T1000 (cell line): ENCODE measurements at regions not wholly inside any gene's neighbourhood (a gene's known extent, or its start where the extent isn't known, plus 50 kb on each side); places are given as distances from the start of the nearest gene placed in this dataset.

Experiments used
- DNase-seq: peaks from one replicate; lab custom pipeline; 2025; ENCODE audit warnings: mixed read lengths; lab: John Stamatoyannopoulos, UW

DNA sequence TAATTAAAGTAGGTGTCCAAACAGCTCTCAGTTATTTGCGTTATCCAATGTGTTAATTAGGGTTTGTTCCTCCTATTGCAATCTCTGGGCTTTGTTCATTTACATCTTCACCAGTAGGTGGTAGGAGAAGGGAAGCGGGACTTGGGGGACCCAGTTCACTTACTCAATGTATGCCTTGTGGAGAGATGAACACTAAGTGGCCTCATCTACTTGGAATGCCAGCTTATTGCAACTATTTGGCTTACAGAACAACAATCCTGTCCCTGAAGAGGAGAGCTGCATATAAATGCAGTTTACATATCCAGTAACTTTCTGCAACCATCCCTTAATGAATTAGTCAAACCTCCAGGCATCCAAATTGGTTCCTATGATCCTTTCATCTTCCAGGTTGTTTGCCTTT lies 417.1 kb upstream of the CCDC196 start:
- DNase-seq, result no peak

GRCh38 chr14:66069830-66070541 lies 416.2 kb upstream of the CCDC196 start:
- no peak for DNase-seq

DNA sequence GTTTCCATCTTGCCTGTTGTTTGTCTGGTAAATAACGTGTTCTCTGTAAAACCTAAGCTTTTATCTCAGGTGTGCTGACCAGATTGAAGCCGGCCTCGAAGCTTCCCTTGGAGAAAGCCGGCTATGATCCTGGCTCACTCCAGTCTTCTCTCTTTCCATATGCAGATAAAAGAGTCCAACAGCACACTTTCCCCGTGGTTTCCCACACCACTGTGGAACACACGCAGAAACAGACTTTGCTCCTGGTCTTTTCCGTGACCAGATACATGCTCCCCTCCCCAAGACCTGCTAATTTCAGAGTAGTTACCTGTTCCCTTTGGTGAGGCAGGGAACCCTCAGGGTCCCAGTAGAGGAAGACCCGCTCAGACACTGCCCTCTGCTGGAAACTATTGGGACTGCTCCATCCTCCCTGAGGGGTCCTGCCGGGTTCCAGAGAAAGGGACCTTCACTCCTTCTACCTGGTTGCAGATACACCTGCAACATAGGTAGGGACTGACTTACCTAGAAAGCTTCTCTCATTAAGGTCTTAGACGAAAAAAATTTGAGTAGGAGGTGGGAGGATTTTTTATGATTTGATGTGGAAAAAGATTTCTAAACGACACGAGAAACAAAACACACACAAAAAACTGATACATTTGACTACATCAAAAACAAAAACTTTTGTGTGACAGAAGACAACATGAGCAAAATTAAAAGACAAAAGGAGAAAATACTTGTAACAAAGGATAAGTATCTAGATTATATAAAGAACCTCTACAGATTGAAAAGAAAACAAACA lies 415.4 kb upstream of the CCDC196 start:
- no peak for DNase-seq

DNA sequence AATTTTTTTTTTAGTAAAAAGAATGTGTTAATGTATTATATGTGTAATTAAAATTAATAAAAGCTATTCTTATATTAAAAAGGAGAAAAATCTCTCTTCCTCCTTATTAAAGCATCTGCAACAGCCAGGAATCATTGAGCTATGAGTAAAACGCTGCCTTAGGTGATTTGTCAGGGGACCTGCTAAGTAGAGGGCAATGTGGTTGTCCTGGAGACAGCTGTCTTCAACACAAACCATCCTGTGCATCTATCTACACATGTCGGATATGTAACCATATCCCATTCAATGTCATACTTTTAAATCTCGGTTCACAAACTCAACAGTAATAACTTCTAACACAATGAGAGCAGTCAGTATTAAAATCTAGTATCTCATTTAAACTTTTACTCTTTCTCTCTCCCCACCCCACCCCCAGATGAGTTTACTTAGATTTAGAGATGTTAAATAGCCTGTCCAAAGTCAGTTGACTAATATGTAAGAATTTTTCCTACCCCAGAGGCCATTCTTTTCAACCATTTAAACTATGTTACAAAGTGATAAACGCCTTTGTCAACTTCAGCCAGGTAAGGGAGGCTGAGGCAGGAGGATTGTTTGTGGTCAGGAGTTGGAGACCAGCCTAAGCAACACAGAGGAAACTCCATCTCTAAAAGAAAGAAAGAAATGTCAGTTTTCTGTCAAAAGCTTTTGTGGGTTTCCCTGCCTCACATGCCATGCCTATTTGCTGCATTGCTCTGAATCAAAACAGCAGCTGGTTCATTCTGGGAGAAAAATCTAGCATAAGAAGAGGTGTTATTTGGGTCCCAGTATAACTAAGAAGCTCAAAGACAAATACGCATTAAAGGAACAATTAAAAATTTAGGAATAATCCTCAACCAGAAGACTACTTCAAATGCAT lies 413.7 kb upstream of the CCDC196 start:
- DNase-seq, result no peak

GRCh38 chr14:66074537-66074936 lies 411.6 kb upstream of the CCDC196 start:
- no peak for DNase-seq

DNA sequence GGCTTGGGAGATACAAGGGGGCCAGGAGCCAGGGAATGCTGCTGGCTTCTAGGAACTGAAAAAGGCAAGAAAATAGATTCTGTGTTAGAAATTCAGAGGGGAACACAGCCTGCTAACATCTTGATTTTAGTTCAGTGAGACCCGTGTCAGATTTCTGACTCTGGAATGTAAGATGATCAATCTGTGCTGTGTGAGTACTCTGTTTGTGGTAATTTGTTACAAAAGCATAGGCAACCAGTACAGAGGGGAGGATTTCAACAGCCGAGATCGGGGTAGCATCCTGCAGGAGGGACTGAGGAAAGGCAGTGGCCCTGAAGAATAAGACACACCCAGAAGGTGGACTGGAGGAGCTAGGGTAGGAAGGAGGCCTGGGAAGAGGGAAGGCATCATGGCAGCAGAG lies 410.0 kb upstream of the CCDC196 start:
- no peak for DNase-seq

GRCh38 chr14:66078006-66078405 lies 408.2 kb upstream of the CCDC196 start:
- DNase-seq, result no peak

DNA sequence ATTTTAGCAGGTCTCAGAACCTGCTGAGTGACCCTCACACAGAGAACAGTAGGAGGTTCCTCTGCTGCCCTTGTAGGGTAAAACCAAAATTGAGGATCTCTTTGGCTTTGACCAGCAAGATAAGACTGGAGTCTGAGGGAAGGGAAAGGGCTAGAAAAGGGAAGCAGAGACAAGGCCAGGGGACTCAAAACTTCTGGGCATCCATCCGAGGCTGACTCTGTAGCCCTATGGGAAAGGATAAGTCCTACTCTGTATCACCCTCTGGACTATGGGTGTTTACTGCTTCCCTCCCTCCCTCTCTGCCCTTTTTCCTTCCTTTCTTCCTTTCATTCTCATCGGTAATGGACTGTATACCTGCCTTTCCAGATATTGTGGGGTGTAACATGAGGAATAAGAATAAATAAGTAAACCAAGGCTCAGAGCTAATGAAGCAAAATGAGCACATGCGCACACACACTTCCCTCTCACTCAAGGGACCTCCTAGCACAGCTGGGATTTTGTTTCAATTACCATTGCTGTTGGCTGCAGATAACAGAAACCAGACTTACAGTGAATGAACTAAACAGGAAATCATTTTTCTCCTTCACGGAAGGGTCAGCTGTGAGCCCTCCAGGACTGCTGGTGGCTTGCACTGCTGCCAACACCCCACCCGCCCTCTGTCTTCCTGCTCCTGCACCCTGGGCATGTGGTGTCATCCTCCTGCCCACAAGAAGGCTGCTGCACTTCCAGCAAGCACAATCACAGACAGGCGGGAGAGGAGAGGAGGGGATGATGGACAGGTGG lies 404.4 kb upstream of the CCDC196 start:
- no peak for DNase-seq

GRCh38 chr14:66085224-66085623 lies 400.9 kb upstream of the CCDC196 start:
- DNase-seq, result no peak

DNA sequence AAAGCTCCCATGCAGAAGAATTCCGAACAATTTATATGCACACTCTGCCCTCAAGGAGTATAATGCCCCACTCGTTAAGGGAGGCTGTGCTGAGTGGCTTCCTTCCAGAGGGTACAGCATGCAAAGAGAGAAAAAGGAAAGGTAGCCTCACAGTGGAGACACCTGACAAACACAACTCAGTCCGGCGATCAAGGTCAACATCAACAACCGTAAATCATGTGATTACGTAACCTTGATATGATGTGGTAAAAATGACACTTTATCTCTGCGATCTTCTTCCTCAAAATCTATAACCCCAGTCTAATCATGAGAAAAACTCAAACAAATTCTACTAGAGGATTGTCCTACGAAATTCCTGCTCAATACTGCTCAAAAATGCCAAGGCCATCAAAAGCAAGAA lies 400.5 kb upstream of the CCDC196 start:
- DNase-seq, result no peak

DNA sequence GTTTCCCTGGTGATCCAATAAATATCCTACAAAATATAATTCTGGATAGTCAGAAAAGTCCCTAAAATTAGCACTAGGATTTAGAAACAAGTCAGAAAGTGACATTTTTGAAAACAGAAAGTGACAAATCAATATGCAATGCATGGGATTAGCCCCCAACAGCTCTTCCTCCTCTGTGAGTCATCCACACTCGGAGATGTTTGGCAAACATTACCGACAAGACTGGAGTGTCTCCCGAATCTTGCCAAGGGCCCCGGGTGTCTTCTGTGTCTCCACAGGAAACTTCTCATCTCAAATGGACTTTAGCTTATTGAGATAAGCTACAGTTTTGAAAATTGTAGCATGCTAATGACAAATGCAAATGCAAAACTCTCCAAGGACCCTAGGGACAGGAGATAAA lies 398.9 kb upstream of the CCDC196 start:
- DNase-seq, result no peak

DNA sequence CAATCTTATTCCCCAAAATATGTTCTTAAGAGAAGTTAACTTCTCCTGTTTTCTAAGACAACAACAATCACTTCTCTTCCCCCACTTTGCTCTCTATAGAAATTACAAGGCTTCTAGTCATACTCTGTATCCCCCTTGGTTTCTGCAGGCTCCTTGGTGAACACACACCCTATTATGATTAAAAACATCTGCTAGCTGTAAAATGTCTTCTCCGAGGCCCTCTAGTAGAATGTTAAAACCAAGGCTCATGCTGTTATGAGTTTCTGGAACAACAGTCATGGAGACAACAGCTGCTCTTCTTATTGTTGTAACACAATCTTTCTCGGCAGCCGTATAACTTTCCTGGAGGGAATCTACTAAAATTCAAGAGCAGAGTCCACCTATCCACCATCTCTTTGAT lies 397.5 kb upstream of the CCDC196 start:
- DNase-seq, result no peak

DNA sequence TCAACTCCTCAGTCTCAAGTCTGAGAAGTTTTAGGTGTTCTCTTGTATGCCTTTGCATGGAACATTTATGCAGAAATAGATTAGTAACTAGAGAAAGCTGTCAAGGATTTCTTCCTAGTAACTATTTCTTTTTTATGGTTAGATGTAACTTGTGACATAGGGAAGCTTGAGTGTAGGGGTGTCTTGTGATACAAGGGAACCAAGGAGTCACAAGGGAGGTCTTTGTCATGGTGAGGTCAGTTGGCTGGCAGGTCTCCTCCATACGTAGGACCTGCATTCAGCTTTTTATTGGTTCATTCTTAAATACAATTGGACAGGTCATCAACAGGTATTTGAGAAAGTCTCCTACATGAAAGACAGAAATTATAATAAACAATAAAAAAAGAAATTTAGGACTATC lies 394.0 kb upstream of the CCDC196 start:
- no peak for DNase-seq

- no peak for DNase-seq
Measured at GRCh38 chr14:66092748-66093147, 393.4 kb upstream of the CCDC196 start.

- DNase-seq, result no peak
Measured at GRCh38 chr14:66094001-66094727, 392.0 kb upstream of the CCDC196 start.

DNA sequence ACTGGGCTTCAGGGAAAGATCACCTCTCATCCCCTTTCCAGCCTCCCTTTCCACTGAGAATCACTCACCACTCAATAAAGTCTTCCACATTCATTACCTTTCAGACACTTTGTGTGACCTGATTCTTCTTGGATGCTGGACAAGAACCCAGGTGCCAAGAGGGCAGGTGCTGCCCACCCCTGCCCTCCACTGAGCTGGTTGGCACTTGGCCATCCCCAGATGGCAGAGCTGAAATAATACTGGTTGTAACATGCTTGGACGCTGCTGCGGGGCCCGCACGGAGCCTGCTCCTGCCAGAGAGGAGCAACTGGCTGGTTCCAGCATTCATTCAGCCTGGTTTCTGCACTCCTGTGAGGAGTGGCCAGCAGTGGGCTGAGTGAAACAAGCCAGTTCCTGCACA lies 386.7 kb upstream of the CCDC196 start:
- no peak for DNase-seq

DNA sequence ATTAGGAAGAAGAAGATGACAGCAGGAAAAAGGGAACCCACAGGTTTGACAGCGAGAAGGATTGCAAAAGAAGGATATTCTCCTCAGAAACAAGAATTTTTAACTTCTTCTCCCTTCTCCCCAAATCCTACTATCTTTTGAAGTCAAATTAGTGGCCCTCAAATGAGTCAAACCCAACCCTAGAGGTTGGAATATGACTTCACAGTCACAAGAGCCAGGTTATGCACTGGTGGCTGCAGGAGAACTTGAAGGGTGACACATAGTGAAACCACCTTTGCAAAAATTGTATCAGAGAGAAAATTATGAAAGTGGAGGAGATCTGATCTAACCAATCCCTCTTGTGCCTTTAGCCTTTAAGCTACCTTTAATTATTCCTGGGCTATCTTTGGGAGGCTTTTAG lies 386.2 kb upstream of the CCDC196 start:
- no peak for DNase-seq

DNA sequence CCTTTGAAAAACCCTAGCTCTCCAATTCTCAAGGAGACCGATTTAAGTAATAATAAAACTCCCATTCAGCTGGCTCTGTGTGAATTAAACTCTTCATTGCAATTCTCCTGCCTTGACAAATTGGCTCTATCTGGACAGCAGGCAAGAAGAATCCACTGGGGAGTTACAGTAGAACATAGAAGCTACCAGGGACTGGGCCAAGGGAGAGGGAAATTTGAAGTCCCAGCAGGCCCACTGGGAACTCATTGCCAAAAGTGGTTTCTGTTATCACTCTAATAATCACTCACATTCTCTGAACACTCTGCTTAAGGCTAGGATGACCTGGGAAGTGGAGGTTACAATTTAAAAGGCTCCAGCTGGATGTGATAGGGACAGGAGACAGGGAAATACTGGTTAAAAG lies 384.5 kb upstream of the CCDC196 start:
- DNase-seq, result no peak

DNA sequence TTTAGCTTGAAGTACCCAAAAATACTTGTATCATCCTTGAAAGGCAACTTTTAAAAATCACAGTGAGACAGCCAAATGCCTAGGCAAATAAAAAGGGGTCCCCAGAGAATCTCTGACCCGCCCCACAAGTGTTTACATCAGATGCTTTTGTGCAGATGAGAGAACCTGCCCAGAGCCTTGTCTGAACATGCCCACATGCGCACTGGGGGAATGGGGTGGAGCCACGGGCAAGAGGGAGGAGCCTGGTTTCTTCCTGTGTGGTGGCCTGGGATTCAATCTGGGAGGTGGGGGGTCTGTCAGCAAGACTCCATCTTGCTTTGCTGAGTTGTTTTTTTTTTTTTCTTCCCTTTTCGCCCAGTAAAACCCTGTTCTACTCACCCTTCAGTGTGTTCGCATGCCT lies 381.7 kb upstream of the CCDC196 start:
- no peak for DNase-seq

DNA sequence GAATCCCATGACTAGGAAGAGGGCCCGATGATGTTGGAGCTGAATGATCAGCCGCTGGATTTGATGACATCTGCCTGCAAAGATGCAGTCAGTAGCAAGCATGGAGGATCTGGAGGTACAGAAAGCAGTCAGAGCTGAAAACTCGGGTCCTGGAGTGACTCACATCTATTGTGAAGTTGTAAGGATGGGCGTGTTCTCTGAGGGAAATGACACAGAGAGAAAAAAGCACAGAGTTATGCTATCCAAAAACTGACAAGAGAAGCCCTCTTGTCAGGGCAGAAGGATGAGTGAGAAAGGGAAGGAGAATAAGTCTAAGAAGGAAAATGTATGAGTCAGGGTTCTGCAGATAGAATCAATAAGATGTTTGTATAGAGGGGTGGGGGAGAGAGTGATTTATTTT lies 380.4 kb upstream of the CCDC196 start:
- DNase-seq, result no peak

DNA sequence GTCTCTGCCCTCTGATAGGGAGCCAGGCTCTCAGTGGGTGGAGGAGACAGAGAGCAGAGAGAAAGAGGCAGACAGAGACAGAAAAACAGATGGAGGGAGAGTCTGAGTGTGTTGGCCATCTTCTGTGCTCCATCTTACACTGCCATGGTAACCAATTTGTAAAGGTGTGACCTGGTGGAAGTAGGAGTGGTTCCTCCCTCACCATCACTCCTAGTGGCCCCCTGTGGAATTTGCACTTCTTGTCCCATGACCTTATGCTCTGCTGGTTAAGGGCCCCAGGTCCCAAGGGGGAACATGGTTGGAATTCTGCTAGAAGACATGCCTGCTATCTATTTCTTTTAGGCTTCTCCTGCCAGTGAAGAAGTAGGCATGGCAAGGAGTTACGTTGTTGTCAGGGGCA lies 376.7 kb upstream of the CCDC196 start:
- DNase-seq, result no peak
